Left ventricle myocardium inferior (tissue), 1 donor: ENCODE measurements at regions not wholly inside any gene's neighbourhood (a gene's known extent, or its start where the extent isn't known, plus 50 kb on each side); places are given as distances from the start of the nearest gene placed in this dataset.

Source experiments
- DNase-seq: peaks from one replicate; pipeline ENCODE4 v3.0.0-alpha.2; 2020
- H3K27ac ChIP-seq: fragments of 200-600 bp; replicated peaks from 2 replicates; pipeline ENCODE4 v1.8.0; 2021
- H3K27me3 ChIP-seq: fragments of 200-600 bp; 2 replicates; pipeline ENCODE4 v1.8.0; 2021; ENCODE audit warnings: low read depth
- H3K36me3 ChIP-seq: fragments of 200-600 bp; 2 replicates; pipeline ENCODE4 v1.8.0; 2021
- H3K4me1 ChIP-seq: fragments of 200-600 bp; 2 replicates; pipeline ENCODE4 v1.8.0; 2021
- H3K4me3 ChIP-seq: fragments of 200-600 bp; 2 replicates; pipeline ENCODE4 v1.8.0; 2021; ENCODE audit warnings: mild to moderate bottlenecking, moderate library complexity
- H3K9me3 ChIP-seq: fragments of 200-600 bp; replicated peaks from 2 replicates; pipeline ENCODE4 v1.8.0; 2021
- CTCF ChIP-seq: fragments of 200-600 bp; IDR thresholded peaks from 2 replicates; pipeline ENCODE4 v1.8.0; 2021; ENCODE audit warnings: antibody characterized with exemption, mild to moderate bottlenecking, borderline replicate concordance
- intact Hi-C: fragments of 100-400 bp; cut with micrococcal nuclease; formaldehyde crosslinking; loops from one replicate; pipeline ENCODE4 v1.11.0; 2022
- donor health status: DM: no; HTN: yes; CAD: no; lungs with severe emphysema.

GRCh38 chr5:167528651-167529050, 762.8 kb upstream of the WWC1 start:
- Histone ChIP-seq H3K4me1 (no peaks in the 10 kb centered on the region), H3K9me3 (peaks cover under 1% of the 10 kb centered on the region), H3K27me3 (peaks cover 14% of the 10 kb centered on the region), H3K27ac (no peak overlapping the region), H3K4me3 (no peak overlapping the region), H3K36me3 (no peaks in the 10 kb centered on the region)
- intact Hi-C loops, result no loop called here
- no peak for TF ChIP-seq CTCF
- no peak for DNase-seq

- no peak overlapping the region for H3K27ac ChIP-seq
- peaks cover 3% of the 10 kb centered on the region for H3K9me3 ChIP-seq
- peaks cover 14% of the 10 kb centered on the region for H3K27me3 ChIP-seq
- intact Hi-C loops, result no loop called here
- no peaks in the 10 kb centered on the region for H3K36me3 ChIP-seq
- no peak overlapping the region for H3K4me3 ChIP-seq
- no peaks in the 10 kb centered on the region for H3K4me1 ChIP-seq
- TF ChIP-seq CTCF, result no peak
- no peak for DNase-seq
Measured at GRCh38 chr5:167530548-167530947, 760.9 kb upstream of the WWC1 start.

- TF ChIP-seq CTCF, result no peak
- intact Hi-C loops, result no loop called here
- H3K36me3 ChIP-seq, result no peaks in the 10 kb centered on the region
Measured at GRCh38 chr5:167533814-167534795, 757.3 kb upstream of the WWC1 start.

GRCh38 chr5:167539747-167540146, 751.7 kb upstream of the WWC1 start:
- no peaks in the 10 kb centered on the region for H3K4me1 ChIP-seq
- H3K36me3 ChIP-seq, result no peaks in the 10 kb centered on the region
- no peak overlapping the region for H3K27ac ChIP-seq
- H3K9me3 ChIP-seq, result peaks cover 6% of the 10 kb centered on the region
- H3K4me3 ChIP-seq, result no peak overlapping the region
- no peak for DNase-seq
- H3K27me3 ChIP-seq, result no peaks in the 10 kb centered on the region
- no peak for TF ChIP-seq CTCF
- intact Hi-C loops, result no loop called here

More at GRCh38 chr5:167533814-167534795, 757.3 kb upstream of the WWC1 start:
- Histone ChIP-seq H3K27me3 (peaks cover 14% of the 10 kb centered on the region), H3K4me1 (no peaks in the 10 kb centered on the region), H3K4me3 (no peak overlapping the region), H3K27ac (no peak overlapping the region), H3K9me3 (peaks cover 6% of the 10 kb centered on the region)
- DNase-seq, result no peak

- no peak for DNase-seq
- Histone ChIP-seq H3K27me3 (no peaks in the 10 kb centered on the region), H3K27ac (no peak overlapping the region), H3K36me3 (no peaks in the 10 kb centered on the region), H3K9me3 (no peaks in the 10 kb centered on the region), H3K4me3 (no peak overlapping the region), H3K4me1 (no peaks in the 10 kb centered on the region)
- no peak for TF ChIP-seq CTCF
- intact Hi-C loops, result no loop called here
Measured at GRCh38 chr5:167546270-167546669, 745.2 kb upstream of the WWC1 start.
